HG03565 (cell line): ENCODE measurements at regions not wholly inside any gene's neighbourhood (a gene's known extent, or its start where the extent isn't known, plus 50 kb on each side); places are given as distances from the start of the nearest gene placed in this dataset.

Source experiments
- ATAC-seq: cut with Tn5 transposase; IDR thresholded peaks from one replicate; pipeline ENCODE4 v1.9.1; 2021; ENCODE audit warnings: mild to moderate bottlenecking, moderate library complexity; ENCODE audit not compliant: unreplicated experiment

DNA sequence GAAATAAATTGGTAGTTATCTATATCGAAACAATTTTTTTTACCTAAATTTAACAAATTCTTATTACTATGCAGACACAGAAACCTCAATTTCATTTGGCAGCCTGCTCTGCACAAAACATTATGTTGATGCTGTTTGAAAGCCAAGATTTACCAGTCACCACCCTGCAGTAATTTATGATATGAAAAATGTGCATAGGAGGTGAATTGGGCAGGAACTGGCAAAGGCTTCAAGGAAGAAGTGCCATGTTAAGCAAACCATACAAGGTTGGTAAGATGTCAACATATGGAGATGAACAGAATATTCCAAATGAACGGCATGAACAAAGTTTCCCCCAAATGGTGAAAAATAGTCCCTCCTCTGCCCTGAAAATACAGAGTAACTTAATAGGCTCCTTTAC is 54.2 kb upstream of the TAB2 start:
- no peak for ATAC-seq

DNA sequence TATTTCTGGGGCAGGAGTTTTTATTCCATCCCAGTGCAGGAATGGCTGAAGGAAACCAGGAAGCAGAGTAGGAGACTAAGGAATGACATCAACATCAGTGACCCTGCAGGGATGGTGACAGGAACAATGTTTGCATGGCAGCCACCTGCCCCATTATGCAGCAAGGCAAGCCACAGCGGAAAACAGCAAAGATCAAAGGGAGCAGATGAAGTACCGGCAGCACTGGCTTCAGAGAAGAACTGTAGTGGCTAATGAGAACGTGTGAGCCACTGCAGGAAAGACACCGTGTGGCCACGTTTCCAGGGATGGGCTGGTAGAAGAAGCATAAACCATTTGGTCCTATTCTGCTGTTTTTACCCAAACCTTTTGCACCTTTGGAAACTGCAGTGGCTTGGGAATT is 52.9 kb upstream of the TAB2 start:
- no peak for ATAC-seq

GRCh38 chr6:149265945-149266344 is 51.6 kb upstream of the TAB2 start:
- no peak for ATAC-seq

- peak; percentile 48 for ATAC-seq
Observed at GRCh38 chr6:149266659-149267058, 50.9 kb upstream of the TAB2 start.

DNA sequence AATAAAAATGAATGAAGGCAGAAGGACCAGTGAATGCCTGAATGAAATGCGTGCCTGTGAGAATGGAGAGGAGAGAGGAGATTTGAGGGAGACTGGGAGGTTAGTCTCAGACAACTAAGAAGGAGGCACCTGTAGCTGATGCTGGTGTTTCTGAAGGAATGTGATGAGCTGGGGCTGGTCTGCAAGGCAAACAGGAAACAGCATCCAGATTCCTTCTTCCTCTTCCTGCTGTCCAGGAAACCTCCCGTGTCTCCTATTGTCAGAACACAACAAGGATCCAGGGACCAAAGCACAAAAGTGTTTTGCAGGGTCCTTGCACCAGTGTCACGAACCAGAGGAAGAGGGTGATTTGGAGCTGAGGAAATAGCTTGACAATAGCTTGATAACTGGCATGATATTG is 50.4 kb upstream of the TAB2 start:
- no peak for ATAC-seq

DNA sequence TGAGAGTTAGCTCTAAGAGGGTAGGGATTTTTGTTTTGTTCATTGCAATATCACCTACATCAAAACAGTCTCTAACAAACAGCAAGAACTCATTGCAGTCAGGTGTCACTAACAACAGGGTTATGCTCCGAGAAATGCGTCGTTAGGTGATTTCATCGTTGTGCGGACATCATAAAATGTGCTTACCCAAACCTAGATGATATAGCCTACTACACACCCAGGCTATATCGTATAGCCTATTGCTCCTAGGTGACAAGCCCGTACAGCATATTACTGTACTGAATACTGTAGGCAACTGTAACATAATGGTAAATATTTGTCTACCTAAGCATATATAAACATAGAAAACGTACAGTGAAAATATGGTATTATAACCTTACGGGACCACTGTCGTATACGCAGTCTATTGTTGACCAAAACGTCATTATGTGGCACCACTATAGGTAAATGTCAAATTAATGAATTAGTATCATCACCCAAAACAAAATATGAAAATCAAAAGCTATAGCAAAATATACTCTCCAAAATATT is 49.9 kb upstream of the TAB2 start:
- no peak for ATAC-seq
